IMR-90 (cell line): ENCODE measurements at regions not wholly inside any gene's neighbourhood (a gene's known extent, or its start where the extent isn't known, plus 50 kb on each side); places are given as distances from the start of the nearest gene placed in this dataset.

Experiments used
- ATAC-seq: fragments of 200-7000 bp; cut with Tn5 transposase; 2 replicates; pipeline ENCODE4 v1.9.1; 2020; ENCODE audit warnings: low read depth, mild to moderate bottlenecking, moderate library complexity
- BruUV-seq: library from RNA; stranded (reverse); fragments of 400-500 nt; replicated peaks from 2 replicates; lab custom pipeline; 2021; lab: Mats Ljungman, UMichigan
- CTCF ChIA-PET: fragments of 300-600 bp; formaldehyde crosslinking; extraction: SDS; loops from one replicate; lab custom pipeline; 2021; ENCODE audit warnings: antibody characterized with exemption; lab: Yijun Ruan, JAX
- POLR2A ChIA-PET: fragments of 300-600 bp; sonication (Branson Sonifier 250); formaldehyde crosslinking; loops from one replicate; lab custom pipeline; 2022; ENCODE audit warnings: antibody characterized with exemption; ENCODE audit not compliant: unreplicated experiment; lab: Charles Lee
- DNase-seq: peaks from one replicate; pipeline ENCODE4 v3.0.0; 2013
- H2AFZ ChIP-seq: replicated peaks from 2 replicates; pipeline ENCODE3; 2013; ENCODE audit warnings: low read length, mild to moderate bottlenecking; ENCODE audit not compliant: poor library complexity
- H2AK5ac ChIP-seq: 2 replicates; pipeline ENCODE4 v1.6.1; 2013; ENCODE audit warnings: low read depth, low read length, inconsistent platforms
- H2AK9ac ChIP-seq: replicated peaks from 2 replicates; pipeline ENCODE3; 2013; ENCODE audit warnings: mild to moderate bottlenecking, low read depth, low read length, moderate library complexity; ENCODE audit not compliant: poor library complexity
- H2BK120ac ChIP-seq: 2 replicates; pipeline ENCODE4 v1.6.1; 2013; ENCODE audit warnings: low read depth, low read length, inconsistent platforms
- H2BK15ac ChIP-seq: 3 replicates; pipeline ENCODE4 v1.6.1; 2013; ENCODE audit warnings: low read depth, low read length, inconsistent platforms
- H2BK20ac ChIP-seq: 2 replicates; pipeline ENCODE4 v1.6.1; 2013; ENCODE audit warnings: low read depth, mild to moderate bottlenecking, inconsistent platforms, low read length, moderate library complexity
- H2BK5ac ChIP-seq: 2 replicates; pipeline ENCODE4 v1.6.1; 2013; ENCODE audit warnings: mild to moderate bottlenecking, low read depth, low read length, inconsistent platforms; ENCODE audit not compliant: poor library complexity, severe bottlenecking
- H3K14ac ChIP-seq: replicated peaks from 2 replicates; pipeline ENCODE4 v1.6.1; 2013; ENCODE audit warnings: low read depth, low read length, inconsistent platforms
- H3K18ac ChIP-seq: 2 replicates; pipeline ENCODE4 v1.6.1; 2013; ENCODE audit warnings: low read depth, low read length, control low read depth
- H3K23ac ChIP-seq: 2 replicates; pipeline ENCODE4 v1.6.1; 2013; ENCODE audit warnings: low read depth, low read length, inconsistent platforms
- H3K27ac ChIP-seq: 2 replicates; pipeline ENCODE4 v1.5.1; 2013; ENCODE audit warnings: mild to moderate bottlenecking, control low read depth, low read length; ENCODE audit not compliant: insufficient read depth
- H3K27me3 ChIP-seq: 2 replicates; pipeline ENCODE4 v1.6.1; 2013; ENCODE audit warnings: low read length; ENCODE audit not compliant: control insufficient read depth, insufficient read depth
- H3K36me3 ChIP-seq: 2 replicates; pipeline ENCODE4 v1.6.1; 2013; ENCODE audit warnings: low read length, mixed read lengths; ENCODE audit not compliant: control insufficient read depth, insufficient read depth
- H3K4ac ChIP-seq: 2 replicates; pipeline ENCODE4 v1.6.1; 2013; ENCODE audit warnings: low read depth, low read length, inconsistent platforms
- H3K4me1 ChIP-seq: 2 replicates; pipeline ENCODE4 v1.6.1; 2013; ENCODE audit warnings: low read length, mixed read lengths; ENCODE audit not compliant: control insufficient read depth, insufficient read depth
- H3K4me2 ChIP-seq: 2 replicates; pipeline ENCODE4 v1.6.1; 2013; ENCODE audit warnings: low read depth, mild to moderate bottlenecking, control low read depth, low read length, moderate library complexity
- H3K4me3 ChIP-seq: 2 replicates; pipeline ENCODE4 v1.5.1; 2013; ENCODE audit warnings: low read depth, mild to moderate bottlenecking, control low read depth, low read length, moderate library complexity; ENCODE audit not compliant: insufficient read depth
- H3K56ac ChIP-seq: 2 replicates; pipeline ENCODE4 v1.6.1; 2013; ENCODE audit warnings: low read length, inconsistent platforms; ENCODE audit not compliant: insufficient read depth; ENCODE audit errors: extremely low read depth
- H3K79me1 ChIP-seq, 2 experiments: 2 replicates each; pipeline ENCODE4 v1.6.1; 2013; ENCODE audit warnings: low read length in 2 of 2, inconsistent platforms in 1 of 2, low read depth in 1 of 2
- H3K9ac ChIP-seq: 2 replicates; pipeline ENCODE4 v1.6.1; 2013; ENCODE audit warnings: low read depth, low read length, control low read depth
- H3K9me1 ChIP-seq: 2 replicates; pipeline ENCODE4 v1.6.1; 2013; ENCODE audit warnings: low read length, inconsistent platforms; ENCODE audit not compliant: insufficient read depth
- H3K9me3 ChIP-seq: 2 replicates; pipeline ENCODE4 v1.6.1; 2013; ENCODE audit warnings: low read length; ENCODE audit not compliant: control insufficient read depth, insufficient read depth
- H4K20me1 ChIP-seq: 2 replicates; pipeline ENCODE4 v1.6.1; 2013; ENCODE audit warnings: low read length, inconsistent platforms; ENCODE audit not compliant: insufficient read depth
- H4K5ac ChIP-seq: 2 replicates; pipeline ENCODE4 v1.6.1; 2013; ENCODE audit warnings: mild to moderate bottlenecking, low read depth, low read length, control low read depth
- H4K8ac ChIP-seq, 2 experiments: 2 replicates each; pipeline ENCODE4 v1.6.1; 2013; ENCODE audit warnings: low read depth in 2 of 2, low read length in 2 of 2, control low read depth in 1 of 2, inconsistent platforms in 1 of 2
- H4K91ac ChIP-seq: 2 replicates; pipeline ENCODE4 v1.6.1; 2013; ENCODE audit warnings: low read depth, low read length, inconsistent platforms; ENCODE audit not compliant: insufficient read depth
- BHLHE40 ChIP-seq: fragments of 150-350 bp; IDR thresholded peaks from 2 replicates; pipeline ENCODE4 v1.6.1; 2016; ENCODE audit warnings: mild to moderate bottlenecking, low read depth, low read length
- CEBPB ChIP-seq: IDR thresholded peaks from 2 replicates; pipeline ENCODE4 v1.6.1; 2012; ENCODE audit warnings: low read depth, low read length, improper control_type of control experiment
- CTCF ChIP-seq: conservative IDR thresholded peaks from 2 replicates; pipeline ENCODE4 v1.5.1; 2012; ENCODE audit warnings: mild to moderate bottlenecking, low read depth, low read length, improper control_type of control experiment
- FOS ChIP-seq: fragments of 150-350 bp; IDR thresholded peaks from 2 replicates; pipeline ENCODE4 v1.6.1; 2016; ENCODE audit warnings: low read depth, low read length
- POLR2A ChIP-seq: IDR thresholded peaks from 2 replicates; pipeline ENCODE4 v1.6.1; 2012; ENCODE audit warnings: mild to moderate bottlenecking, low read depth, low read length
- USF2 ChIP-seq: fragments of 150-350 bp; IDR thresholded peaks from 2 replicates; pipeline ENCODE4 v1.6.1; 2017; ENCODE audit warnings: mild to moderate bottlenecking, antibody characterized with exemption, low read length, low read depth
- WGBS, 2 experiments: methylation state at CpG; one replicate each; pipeline versions ENCODE4 v1.1.5 to v1.1.7; 2013; ENCODE audit warnings: missing lambda C conversion rate in 2 of 2; ENCODE audit not compliant: insufficient read length in 1 of 2; ENCODE audit errors: extremely low coverage in 2 of 2; 5-methylcytosine and 5-hydroxymethylcytosine counted together
- dilution Hi-C: fragments of 300-500 bp; cut with HindIII; formaldehyde crosslinking; loops from one replicate; pipeline ENCODE4 v1.14.3; 2018; ENCODE audit warnings: low sequenced_read_pairs; ENCODE audit not compliant: unreplicated experiment
- in situ Hi-C: fragments of 300-500 bp; cut with MboI; formaldehyde crosslinking; loops from 3 replicates; pipeline ENCODE4 v1.14.3; 2019; ENCODE audit warnings: low sequenced_read_pairs, inconsistent platforms, mixed read lengths
- intact Hi-C: fragments of 100-400 bp; cut with micrococcal nuclease; formaldehyde crosslinking; loops from 2 replicates; pipeline ENCODE4 v1.10.0; 2022

GRCh38 chr5:56376128-56376527 lies 143.0 kb upstream of the ANKRD55 start:
- TF ChIP-seq FOS (no peak), USF2 (no peak), CTCF (no peak), CEBPB (no peak), POLR2A (no peak), BHLHE40 (no peak)
- H3K79me1 ChIP-seq: no peaks in the 10 kb centered on the region
- H4K5ac ChIP-seq: no peak overlapping the region
- H3K27me3 ChIP-seq: no peaks in the 10 kb centered on the region
- H2BK15ac ChIP-seq: no peak overlapping the region
- no peak overlapping the region for H2AK5ac ChIP-seq
- CTCF ChIA-PET: no interaction called here
- no peak overlapping the region for H3K4me3 ChIP-seq
- H3K9me1 ChIP-seq: no peaks in the 10 kb centered on the region
- in situ Hi-C loops (no loop called here), intact Hi-C loops (no loop called here), dilution Hi-C loops (no loop called here)
- POLR2A ChIA-PET: no interaction called here
- H2BK120ac ChIP-seq: no peak overlapping the region
- no peak overlapping the region for H4K8ac ChIP-seq
- peak overlapping the region; percentile 5 for H2AK9ac ChIP-seq
- no CpG with 5 or more reads among the region's 2 CpGs for WGBS, 2 experiments
- no peak overlapping the region for H3K9ac ChIP-seq
- no peaks in the 10 kb centered on the region for H3K36me3 ChIP-seq
- no peak overlapping the region for H3K4me2 ChIP-seq
- DNase-seq: no peak
- H3K4ac ChIP-seq: no peak overlapping the region
- no peaks in the 10 kb centered on the region for H3K4me1 ChIP-seq
- no peak overlapping the region for H3K23ac ChIP-seq
- H3K14ac ChIP-seq: no peak overlapping the region
- ATAC-seq: no peak
- H4K20me1 ChIP-seq: no peaks in the 10 kb centered on the region
- no peak overlapping the region for H2BK20ac ChIP-seq
- no TSS peak for BruUV-seq
- H2AFZ ChIP-seq: no peak overlapping the region
- no peak overlapping the region for H3K18ac ChIP-seq
- H2BK5ac ChIP-seq: no peak overlapping the region
- no peak overlapping the region for H4K91ac ChIP-seq
- peaks cover 5% of the 10 kb centered on the region; the same call in 1 of the 2 replicates for H3K9me3 ChIP-seq
- no peak overlapping the region for H3K56ac ChIP-seq
- H3K27ac ChIP-seq: no peak overlapping the region
